ENCODE measurements at regions not wholly inside any gene's neighbourhood (a gene's known extent, or its start where the extent isn't known, plus 50 kb on each side); places are given as distances from the start of the nearest gene placed in this dataset.

- H3K9me3 ChIP-seq, result no peaks in the 10 kb centered on the region
- no peak for TF ChIP-seq CTCF (IDR thresholded peaks at IDR 0.05)
- DNase-seq (ENCODE audit: low spot score), result no peak
- no peaks in the 10 kb centered on the region for H3K4me1 ChIP-seq
- H3K4me3 ChIP-seq, result no peak overlapping the region
- H3K27ac ChIP-seq, result no peak overlapping the region
- H3K36me3 ChIP-seq, result no peaks in the 10 kb centered on the region
- H3K27me3 ChIP-seq, result no peaks in the 10 kb centered on the region
These were observed 217.1 kb upstream of the CYRIA start for GRCh38 chr2:16882706-16883105.

DNA sequence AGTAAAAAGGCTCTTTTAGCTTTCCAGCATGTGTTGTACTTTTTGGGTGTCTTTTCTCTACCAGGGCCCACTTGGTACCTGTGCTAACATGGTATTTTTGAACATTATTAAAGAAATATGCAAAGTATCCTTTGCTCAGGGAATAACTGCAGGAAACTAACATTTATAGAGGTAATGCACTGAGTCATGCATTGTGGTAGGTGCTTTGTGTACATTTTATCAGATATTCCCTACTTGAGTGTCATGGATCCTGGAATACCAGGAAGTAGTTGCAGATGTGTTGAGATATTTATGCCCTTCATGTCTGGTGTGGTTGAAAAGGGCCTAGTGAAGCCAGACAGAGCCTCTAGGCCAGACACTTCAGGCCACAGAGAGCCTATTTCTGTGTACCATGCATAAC, 215.5 kb upstream of the CYRIA start:
- no peaks in the 10 kb centered on the region for H3K4me1 ChIP-seq
- H3K27me3 ChIP-seq, result no peaks in the 10 kb centered on the region
- no peak for DNase-seq (ENCODE audit: low spot score)
- H3K27ac ChIP-seq, result no peak overlapping the region
- H3K4me3 ChIP-seq, result no peak overlapping the region
- no peak for TF ChIP-seq CTCF (IDR thresholded peaks at IDR 0.05)
- H3K9me3 ChIP-seq, result no peaks in the 10 kb centered on the region
- no peaks in the 10 kb centered on the region for H3K36me3 ChIP-seq

- Histone ChIP-seq H3K4me3 (no peak overlapping the region), H3K4me1 (no peaks in the 10 kb centered on the region), H3K9me3 (no peaks in the 10 kb centered on the region), H3K27ac (no peak overlapping the region), H3K27me3 (no peaks in the 10 kb centered on the region), H3K36me3 (no peaks in the 10 kb centered on the region)
- DNase-seq (ENCODE audit: low spot score), result no peak
- no peak for TF ChIP-seq CTCF (IDR thresholded peaks at IDR 0.05)
These were observed 205.8 kb upstream of the CYRIA start for GRCh38 chr2:16871411-16871810.

DNA sequence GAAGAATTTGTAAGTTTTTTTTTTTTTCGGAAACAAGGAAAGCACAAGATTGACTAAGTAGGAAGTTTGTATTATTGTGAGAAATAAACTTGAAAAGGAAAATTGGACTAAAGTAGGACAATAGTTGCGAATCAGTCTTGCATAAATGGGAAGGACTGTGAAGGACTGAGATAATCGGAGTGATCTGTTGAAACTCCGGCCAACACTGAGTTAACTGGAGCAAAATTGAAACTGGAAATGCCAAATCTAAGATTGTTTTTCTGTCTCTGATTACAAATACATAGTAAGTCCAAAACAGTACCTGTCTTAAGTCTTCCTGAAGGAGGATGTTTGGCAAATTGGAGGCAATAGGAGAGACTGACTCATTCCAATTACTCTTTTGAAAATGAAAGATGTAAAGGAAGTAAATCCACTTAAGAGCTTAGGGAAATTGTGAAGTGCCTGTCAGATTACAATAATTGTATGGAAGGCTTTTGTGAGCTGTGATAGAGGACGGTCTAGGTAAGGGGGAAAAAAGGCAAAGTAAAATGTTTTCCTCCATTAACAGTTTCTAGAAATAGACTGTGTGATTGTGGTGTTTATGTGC, 204.9 kb upstream of the CYRIA start:
- Histone ChIP-seq H3K9me3 (no peaks in the 10 kb centered on the region), H3K27ac (no peak overlapping the region), H3K27me3 (no peaks in the 10 kb centered on the region), H3K4me1 (no peaks in the 10 kb centered on the region), H3K4me3 (no peak overlapping the region), H3K36me3 (no peaks in the 10 kb centered on the region)
- TF ChIP-seq CTCF (IDR thresholded peaks at IDR 0.05), result no peak
- no peak for DNase-seq (ENCODE audit: low spot score)

GRCh38 chr2:16869711-16870110, 204.1 kb upstream of the CYRIA start:
- H3K36me3 ChIP-seq, result no peaks in the 10 kb centered on the region
- TF ChIP-seq CTCF (IDR thresholded peaks at IDR 0.05), result no peak
- H3K4me3 ChIP-seq, result no peak overlapping the region
- H3K9me3 ChIP-seq, result no peaks in the 10 kb centered on the region
- no peaks in the 10 kb centered on the region for H3K27me3 ChIP-seq
- no peaks in the 10 kb centered on the region for H3K4me1 ChIP-seq
- DNase-seq (ENCODE audit: low spot score), result no peak
- no peak overlapping the region for H3K27ac ChIP-seq

GRCh38 chr2:16862471-16862870, 196.8 kb upstream of the CYRIA start:
- TF ChIP-seq CTCF (IDR thresholded peaks at IDR 0.05), result no peak
- no peak overlapping the region for H3K27ac ChIP-seq
- no peaks in the 10 kb centered on the region for H3K36me3 ChIP-seq
- H3K9me3 ChIP-seq, result no peaks in the 10 kb centered on the region
- H3K4me1 ChIP-seq, result no peaks in the 10 kb centered on the region
- DNase-seq (ENCODE audit: low spot score), result no peak
- no peaks in the 10 kb centered on the region for H3K27me3 ChIP-seq
- no peak overlapping the region for H3K4me3 ChIP-seq

Measured in right atrium auricular region (tissue), 2 donors.